Epithelial cell of proximal tubule (primary cell): ENCODE measurements at regions not wholly inside any gene's neighbourhood (a gene's known extent, or its start where the extent isn't known, plus 50 kb on each side); places are given as distances from the start of the nearest gene placed in this dataset.
A peak's percentile ranks its signal among the peaks of the same experiment; 100 is the strongest.

Experiments used
- DNase-seq: peaks from one replicate; pipeline ENCODE4 v3.0.0-alpha.2; 2011; ENCODE audit warnings: low read depth
- H3K4me3 ChIP-seq: 2 replicates; pipeline ENCODE4 v1.5.1; 2011; ENCODE audit warnings: low read depth, mild to moderate bottlenecking, low read length
- TF ChIP-seq, protein P1 (sequence below): conservative IDR thresholded peaks from 2 replicates; pipeline ENCODE4 v1.5.1; 2012; ENCODE audit warnings: low read depth, mild to moderate bottlenecking, low read length

GRCh38 chr5:27733237-27733636 is 694.9 kb upstream of the CDH9 start:
- DNase-seq = no peak
- TF ChIP-seq, protein P1, sequence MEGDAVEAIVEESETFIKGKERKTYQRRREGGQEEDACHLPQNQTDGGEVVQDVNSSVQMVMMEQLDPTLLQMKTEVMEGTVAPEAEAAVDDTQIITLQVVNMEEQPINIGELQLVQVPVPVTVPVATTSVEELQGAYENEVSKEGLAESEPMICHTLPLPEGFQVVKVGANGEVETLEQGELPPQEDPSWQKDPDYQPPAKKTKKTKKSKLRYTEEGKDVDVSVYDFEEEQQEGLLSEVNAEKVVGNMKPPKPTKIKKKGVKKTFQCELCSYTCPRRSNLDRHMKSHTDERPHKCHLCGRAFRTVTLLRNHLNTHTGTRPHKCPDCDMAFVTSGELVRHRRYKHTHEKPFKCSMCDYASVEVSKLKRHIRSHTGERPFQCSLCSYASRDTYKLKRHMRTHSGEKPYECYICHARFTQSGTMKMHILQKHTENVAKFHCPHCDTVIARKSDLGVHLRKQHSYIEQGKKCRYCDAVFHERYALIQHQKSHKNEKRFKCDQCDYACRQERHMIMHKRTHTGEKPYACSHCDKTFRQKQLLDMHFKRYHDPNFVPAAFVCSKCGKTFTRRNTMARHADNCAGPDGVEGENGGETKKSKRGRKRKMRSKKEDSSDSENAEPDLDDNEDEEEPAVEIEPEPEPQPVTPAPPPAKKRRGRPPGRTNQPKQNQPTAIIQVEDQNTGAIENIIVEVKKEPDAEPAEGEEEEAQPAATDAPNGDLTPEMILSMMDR = no peak
- H3K4me3 ChIP-seq = no peak overlapping the region

- TF ChIP-seq, protein P1 = no peak
- DNase-seq = no peak
- H3K4me3 ChIP-seq = no peak overlapping the region
Measured at GRCh38 chr5:27727254-27727653, 688.9 kb upstream of the CDH9 start.

GRCh38 chr5:27722337-27722736 is 684.0 kb upstream of the CDH9 start:
- no peak for DNase-seq
- TF ChIP-seq, protein P1 = no peak

GRCh38 chr5:27708534-27708933 is 670.1 kb upstream of the CDH9 start:
- H3K4me3 ChIP-seq = no peak overlapping the region
- TF ChIP-seq, protein P1 = no peak
- DNase-seq = peak; percentile 60

More at GRCh38 chr5:27722337-27722736, 684.0 kb upstream of the CDH9 start:
- H3K4me3 ChIP-seq = no peak overlapping the region

- TF ChIP-seq, protein P1 = no peak
- H3K4me3 ChIP-seq = no peak overlapping the region
- peak; percentile 46 for DNase-seq
Measured at GRCh38 chr5:27706832-27707231, 668.4 kb upstream of the CDH9 start.

- DNase-seq = no peak
- TF ChIP-seq, protein P1 = no peak
- no peak overlapping the region for H3K4me3 ChIP-seq
Measured at GRCh38 chr5:27705661-27706060, 667.3 kb upstream of the CDH9 start.

GRCh38 chr5:27701931-27702903 is 663.8 kb upstream of the CDH9 start:
- TF ChIP-seq, protein P1 = no peak
- peak; percentile 35 for DNase-seq
- H3K4me3 ChIP-seq = no peak overlapping the region
